HL-60 (cell line): ENCODE measurements at regions not wholly inside any gene's neighbourhood (a gene's known extent, or its start where the extent isn't known, plus 50 kb on each side); places are given as distances from the start of the nearest gene placed in this dataset.

ENCODE experiments used
- GABPA ChIP-seq: IDR thresholded peaks from 2 replicates; pipeline ENCODE4 v1.6.1; 2012; ENCODE audit warnings: low read depth
- POLR2AphosphoS5 ChIP-seq: IDR thresholded peaks from 2 replicates; pipeline ENCODE4 v1.6.1; 2012; ENCODE audit warnings: low read depth
- TF ChIP-seq, protein P1 (sequence below): IDR thresholded peaks from one replicate; pipeline ENCODE4 v1.5.1; 2011; ENCODE audit warnings: low read length, control low read depth, inconsistent platforms; ENCODE audit not compliant: insufficient read depth

DNA sequence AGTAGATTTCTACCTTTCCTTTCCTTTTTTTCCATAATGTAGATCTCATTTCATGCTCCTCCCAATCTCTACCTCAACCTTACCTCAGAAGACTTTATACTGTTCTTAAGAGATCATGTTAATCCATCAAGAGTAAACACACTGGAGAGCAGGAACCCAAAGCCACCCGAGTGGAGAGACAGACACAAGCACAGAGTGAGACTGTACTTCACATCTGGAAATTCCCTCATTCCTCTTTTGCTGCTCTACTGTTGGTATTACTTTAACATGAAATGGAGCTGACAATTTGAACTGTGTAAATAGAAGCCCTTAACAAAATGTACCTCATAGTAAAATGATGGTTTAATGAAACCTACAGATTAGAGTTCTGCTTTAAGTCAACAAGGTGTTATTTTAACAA, 105.7 kb upstream of the RASGEF1B start:
- TF ChIP-seq, protein P1, sequence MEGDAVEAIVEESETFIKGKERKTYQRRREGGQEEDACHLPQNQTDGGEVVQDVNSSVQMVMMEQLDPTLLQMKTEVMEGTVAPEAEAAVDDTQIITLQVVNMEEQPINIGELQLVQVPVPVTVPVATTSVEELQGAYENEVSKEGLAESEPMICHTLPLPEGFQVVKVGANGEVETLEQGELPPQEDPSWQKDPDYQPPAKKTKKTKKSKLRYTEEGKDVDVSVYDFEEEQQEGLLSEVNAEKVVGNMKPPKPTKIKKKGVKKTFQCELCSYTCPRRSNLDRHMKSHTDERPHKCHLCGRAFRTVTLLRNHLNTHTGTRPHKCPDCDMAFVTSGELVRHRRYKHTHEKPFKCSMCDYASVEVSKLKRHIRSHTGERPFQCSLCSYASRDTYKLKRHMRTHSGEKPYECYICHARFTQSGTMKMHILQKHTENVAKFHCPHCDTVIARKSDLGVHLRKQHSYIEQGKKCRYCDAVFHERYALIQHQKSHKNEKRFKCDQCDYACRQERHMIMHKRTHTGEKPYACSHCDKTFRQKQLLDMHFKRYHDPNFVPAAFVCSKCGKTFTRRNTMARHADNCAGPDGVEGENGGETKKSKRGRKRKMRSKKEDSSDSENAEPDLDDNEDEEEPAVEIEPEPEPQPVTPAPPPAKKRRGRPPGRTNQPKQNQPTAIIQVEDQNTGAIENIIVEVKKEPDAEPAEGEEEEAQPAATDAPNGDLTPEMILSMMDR = no peak
- TF ChIP-seq GABPA (no peak), POLR2AphosphoS5 (no peak)
